ENCODE measurements at regions not wholly inside any gene's neighbourhood (a gene's known extent, or its start where the extent isn't known, plus 50 kb on each side); places are given as distances from the start of the nearest gene placed in this dataset.

- TF ChIP-seq CTCF (IDR thresholded peaks at IDR 0.05) (no peak), POLR2A (IDR thresholded peaks at IDR 0.05) (no peak)
Observed at GRCh38 chr6:160929361-160929760, 62.2 kb upstream of the MAP3K4 start.
